AG04450 (cell line): ENCODE measurements at regions not wholly inside any gene's neighbourhood (a gene's known extent, or its start where the extent isn't known, plus 50 kb on each side); places are given as distances from the start of the nearest gene placed in this dataset.

Experiments used
- CTCF ChIA-PET: fragments of 300-600, 350-600 bp; formaldehyde crosslinking; extraction: SDS; loops from one replicate; lab custom pipeline; 2022; ENCODE audit warnings: antibody characterized with exemption, inconsistent platforms; lab: Charles Lee
- POLR2A ChIA-PET: fragments of 350-600 bp; formaldehyde crosslinking; extraction: SDS; loops from one replicate; lab custom pipeline; 2021; ENCODE audit warnings: antibody characterized with exemption, inconsistent platforms; lab: Yijun Ruan, JAX
- DNase-seq: peaks from one replicate; pipeline ENCODE4 v3.0.0-alpha.2; 2011; ENCODE audit warnings: low read depth, low spot score
- H3K27ac ChIP-seq: one replicate; pipeline ENCODE4 v1.5.1; 2012; ENCODE audit warnings: low read depth, low read length, control low read depth
- H3K27me3 ChIP-seq: one replicate; pipeline ENCODE4 v1.6.0; 2012; ENCODE audit warnings: low read length; ENCODE audit not compliant: control insufficient read depth, insufficient read depth
- H3K4me3 ChIP-seq: 2 replicates; pipeline ENCODE4 v1.5.1; 2011; ENCODE audit warnings: mild to moderate bottlenecking, low read depth, low read length, control low read depth
- H3K9me3 ChIP-seq: 2 replicates; pipeline ENCODE4 v1.5.1; 2012; ENCODE audit warnings: low read length; ENCODE audit not compliant: control insufficient read depth, insufficient read depth
- CTCF ChIP-seq: IDR thresholded peaks from 2 replicates; pipeline ENCODE4 v1.5.1; 2011; ENCODE audit warnings: low read depth, low read length, control low read depth, inconsistent platforms

- Histone ChIP-seq H3K27me3 (no peaks in the 10 kb centered on the region), H3K4me3 (no peak overlapping the region), H3K9me3 (no peaks in the 10 kb centered on the region), H3K27ac (no peak overlapping the region)
- CTCF ChIA-PET: no interaction called here
- POLR2A ChIA-PET: no interaction called here
- no peak for TF ChIP-seq CTCF
- DNase-seq: no peak
Measured at GRCh38 chr12:75846102-75846501, 185.5 kb downstream of the PHLDA1 start.

GRCh38 chr12:75844985-75845384, 186.6 kb downstream of the PHLDA1 start:
- ChIA-PET CTCF (interaction anchor here (1.4 kb wide), 1 partner anchor 318 kb away, joined by 5 read pairs; no protein-coding TSS in a partner anchor), POLR2A (no interaction called here)
- no peaks in the 10 kb centered on the region for H3K27me3 ChIP-seq
- no peak for TF ChIP-seq CTCF
- H3K27ac ChIP-seq: no peak overlapping the region
- no peak for DNase-seq
- H3K9me3 ChIP-seq: no peaks in the 10 kb centered on the region
- no peak overlapping the region for H3K4me3 ChIP-seq

GRCh38 chr12:75844049-75844770, 187.4 kb downstream of the PHLDA1 start:
- TF ChIP-seq CTCF: no peak
- POLR2A ChIA-PET: no interaction called here
- CTCF ChIA-PET: interaction anchor here (1.4 kb wide), 1 partner anchor 317 kb away, joined by 5 read pairs; no protein-coding TSS in a partner anchor
- Histone ChIP-seq H3K9me3 (no peaks in the 10 kb centered on the region), H3K4me3 (no peak overlapping the region), H3K27me3 (no peaks in the 10 kb centered on the region), H3K27ac (no peak overlapping the region)
- DNase-seq: no peak

- CTCF ChIA-PET: no interaction called here
- TF ChIP-seq CTCF: no peak
- no peaks in the 10 kb centered on the region for H3K27me3 ChIP-seq
- H3K4me3 ChIP-seq: no peak overlapping the region
- no peak overlapping the region for H3K27ac ChIP-seq
- no peaks in the 10 kb centered on the region for H3K9me3 ChIP-seq
- POLR2A ChIA-PET: no interaction called here
- DNase-seq: no peak
Measured at GRCh38 chr12:75842090-75842489, 189.5 kb downstream of the PHLDA1 start.

GRCh38 chr12:75840994-75841355, 190.6 kb downstream of the PHLDA1 start:
- no peak for TF ChIP-seq CTCF
- Histone ChIP-seq H3K9me3 (no peaks in the 10 kb centered on the region), H3K4me3 (no peak overlapping the region), H3K27ac (no peak overlapping the region), H3K27me3 (no peaks in the 10 kb centered on the region)
- ChIA-PET CTCF (no interaction called here), POLR2A (no interaction called here)
- no peak for DNase-seq
